GM18517 (cell line): ENCODE measurements at regions not wholly inside any gene's neighbourhood (a gene's known extent, or its start where the extent isn't known, plus 50 kb on each side); places are given as distances from the start of the nearest gene placed in this dataset.

Experiments
- ATAC-seq: cut with Tn5 transposase; IDR thresholded peaks from one replicate; pipeline ENCODE4 v1.9.1; 2021; ENCODE audit warnings: mild to moderate bottlenecking, moderate library complexity; ENCODE audit not compliant: unreplicated experiment

- no peak for ATAC-seq
These were observed 51.0 kb upstream of the EGFLAM start for GRCh38 chr5:38207343-38207742.

DNA sequence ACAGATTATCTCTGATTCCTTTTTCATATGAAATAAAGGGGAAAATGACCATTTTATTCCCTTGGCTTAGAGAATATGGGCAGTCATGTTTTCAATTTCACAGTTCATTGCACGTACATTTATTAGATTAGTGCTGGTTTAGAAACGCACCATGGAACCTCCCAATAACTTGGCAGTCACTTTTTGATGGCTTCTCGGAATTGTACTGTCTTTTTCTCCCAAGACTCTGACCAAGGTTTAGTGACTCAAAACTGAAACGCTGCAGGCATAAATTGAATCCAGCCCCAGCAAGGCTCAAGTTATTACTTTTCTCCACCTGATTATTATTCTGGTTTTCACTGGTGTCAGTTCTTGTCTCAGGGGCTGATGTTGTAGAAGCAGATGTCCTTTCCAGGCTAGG lies 55.6 kb upstream of the EGFLAM start:
- ATAC-seq, result no peak

DNA sequence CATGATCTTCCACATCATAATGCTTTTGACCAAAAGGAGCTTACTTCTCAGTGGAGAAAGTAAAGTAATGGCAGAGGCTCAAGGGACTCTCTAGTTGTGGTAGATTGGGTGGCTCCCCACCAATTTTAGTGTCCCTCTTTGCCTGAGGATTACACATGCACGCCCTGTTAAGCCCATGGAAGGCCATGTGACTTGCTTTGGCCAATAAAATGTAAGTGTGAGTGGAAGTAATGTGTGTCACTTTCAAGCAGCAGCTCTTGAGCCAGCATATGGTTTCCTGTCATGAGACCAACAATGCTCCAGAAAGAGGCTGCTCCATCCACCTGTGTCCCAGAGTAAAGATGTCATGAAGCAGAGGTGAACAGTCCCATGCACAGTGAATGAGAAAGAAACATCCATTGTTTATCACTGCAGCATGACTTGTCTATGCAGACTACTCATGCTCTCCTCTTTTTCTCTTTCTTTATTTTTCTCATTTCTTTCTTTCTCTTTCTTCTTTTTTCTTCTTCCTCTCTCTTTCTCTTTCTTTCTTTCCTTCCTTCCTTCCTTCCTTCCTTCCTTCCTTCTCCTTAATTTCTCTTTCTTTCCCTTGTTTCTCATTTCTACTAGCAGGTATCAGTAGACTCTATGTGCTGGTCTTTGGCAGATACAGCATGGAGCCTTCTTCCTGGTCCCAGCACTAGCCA lies 57.3 kb upstream of the EGFLAM start:
- no peak for ATAC-seq

GRCh38 chr5:38197118-38197517 lies 61.2 kb upstream of the EGFLAM start:
- ATAC-seq, result no peak

GRCh38 chr5:38193015-38193581 lies 65.3 kb upstream of the EGFLAM start:
- no peak for ATAC-seq

- ATAC-seq, result no peak
These were observed 66.7 kb upstream of the EGFLAM start for GRCh38 chr5:38191693-38192092.

GRCh38 chr5:38190111-38190510 lies 68.2 kb upstream of the EGFLAM start:
- ATAC-seq, result no peak

DNA sequence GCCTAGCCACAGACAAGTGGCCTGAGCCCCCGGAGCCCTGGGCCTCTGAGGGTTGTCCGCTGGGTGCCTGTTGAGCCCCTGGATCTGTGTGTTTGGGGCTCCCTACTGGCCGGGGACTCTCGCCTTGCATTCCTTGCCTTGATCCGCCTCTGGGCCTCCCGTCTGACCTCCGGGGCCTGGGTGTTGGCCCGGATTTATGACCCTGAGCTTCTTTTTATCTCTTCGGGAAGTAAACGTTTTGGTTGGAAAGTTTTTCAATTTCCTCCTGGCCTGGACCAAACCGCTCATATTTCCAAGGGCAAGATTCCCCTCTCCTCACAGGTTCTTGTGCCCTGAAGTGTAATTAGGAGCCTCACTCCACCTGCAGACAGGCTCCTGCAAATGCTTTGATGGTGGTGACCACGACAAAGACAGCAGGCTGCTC lies 69.3 kb upstream of the EGFLAM start:
- no peak for ATAC-seq

DNA sequence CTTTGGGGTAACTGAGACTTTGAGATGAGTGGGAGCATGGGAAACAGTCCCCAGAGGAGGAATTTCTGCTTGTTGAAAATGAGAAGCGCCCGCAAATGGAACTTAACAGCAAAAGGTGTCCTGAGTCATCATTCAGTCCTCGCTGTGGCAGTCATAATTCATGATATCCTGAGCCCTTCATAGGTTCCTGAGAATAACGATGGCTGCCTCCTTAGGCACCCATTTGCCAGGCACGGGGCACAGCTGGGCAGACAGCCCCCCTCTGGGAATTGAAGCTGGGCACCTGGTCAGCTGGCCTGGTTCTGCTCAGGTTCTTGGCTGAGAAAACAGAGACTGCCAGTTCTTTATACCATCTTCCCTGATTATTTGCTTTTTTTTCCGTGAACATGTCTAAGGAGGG lies 69.8 kb upstream of the EGFLAM start:
- ATAC-seq, result no peak

DNA sequence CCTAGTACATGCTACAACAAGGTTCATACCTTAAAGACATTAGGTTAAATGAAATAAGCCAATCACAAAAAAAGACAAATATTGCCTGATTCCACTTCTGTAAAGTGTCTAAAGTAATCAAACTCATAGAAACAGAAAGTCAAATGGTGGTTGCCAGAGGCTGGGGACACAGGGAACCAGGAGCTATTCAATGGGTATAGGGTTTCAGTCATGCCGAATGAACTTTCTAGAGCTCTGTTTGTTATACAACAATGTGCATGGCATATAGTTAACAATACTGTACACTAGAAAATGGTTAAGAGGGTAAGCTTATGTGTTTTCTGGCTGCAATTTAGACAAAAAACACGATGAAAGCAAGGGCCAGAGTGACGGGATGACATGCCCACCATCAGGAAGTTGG lies 70.8 kb upstream of the EGFLAM start:
- no peak for ATAC-seq

DNA sequence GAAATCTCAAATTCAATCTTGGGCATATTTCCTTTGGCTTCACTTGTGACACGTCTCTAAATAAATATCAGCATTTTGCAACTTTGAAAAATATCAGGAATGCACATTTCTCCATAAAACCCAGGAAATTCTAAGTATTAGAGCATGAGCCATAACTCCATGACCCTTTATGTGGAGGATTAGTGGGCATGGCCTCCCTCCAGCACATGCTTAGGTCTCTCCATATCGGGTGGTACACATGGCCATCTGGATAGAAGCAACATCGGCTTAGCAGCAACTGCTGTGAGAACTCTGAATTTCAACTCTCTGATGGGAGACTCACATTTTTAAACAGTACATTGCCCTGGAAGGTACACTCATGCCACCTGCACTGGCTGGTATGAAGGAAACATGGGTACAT lies 73.7 kb upstream of the EGFLAM start:
- no peak for ATAC-seq

- no peak for ATAC-seq
These were observed 75.4 kb upstream of the EGFLAM start for GRCh38 chr5:38182991-38183390.

DNA sequence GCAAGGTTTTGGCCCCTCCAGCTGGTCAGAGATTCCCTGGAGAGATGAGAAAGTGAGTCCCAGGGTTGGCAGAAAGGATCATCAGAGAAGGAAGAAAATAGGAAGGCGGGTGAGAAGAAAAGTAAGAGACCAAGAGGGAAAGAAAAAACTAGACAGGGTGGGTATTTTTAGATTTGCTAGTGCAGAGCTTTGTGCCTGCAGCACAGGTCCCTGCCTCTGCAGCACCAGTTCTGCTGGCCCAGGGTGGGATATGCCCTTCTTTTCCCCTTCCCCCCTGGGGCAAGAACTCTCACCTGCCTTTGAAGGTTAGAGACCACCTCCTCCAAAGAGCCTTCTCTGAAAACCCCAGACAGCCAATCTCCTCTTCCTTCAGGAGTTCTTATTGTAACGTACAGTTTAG lies 90.3 kb upstream of the EGFLAM start:
- ATAC-seq, result no peak

DNA sequence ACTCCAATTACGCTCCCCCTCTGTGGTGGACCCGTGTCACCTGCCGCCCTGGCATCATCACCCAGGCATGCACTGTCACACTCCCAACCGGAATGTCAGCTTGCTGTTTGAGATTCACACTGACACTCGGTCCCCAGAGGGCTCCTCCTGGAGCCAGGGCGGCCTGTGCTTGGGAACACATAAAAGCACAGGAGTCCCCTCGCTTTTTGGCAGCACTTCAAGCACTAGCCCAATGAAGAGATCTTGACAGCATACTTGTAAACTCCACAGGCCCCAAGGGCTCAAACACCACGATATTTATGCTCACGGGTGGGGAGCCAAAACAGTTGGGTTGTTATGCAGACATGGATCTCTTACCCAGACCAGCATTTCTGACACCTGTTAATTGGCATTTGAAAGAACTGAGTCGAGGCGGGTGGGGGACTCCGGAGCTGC lies 90.8 kb upstream of the EGFLAM start:
- ATAC-seq, result no peak

GRCh38 chr5:38166832-38167231 lies 91.5 kb upstream of the EGFLAM start:
- ATAC-seq, result no peak

- ATAC-seq, result no peak
These were observed 92.9 kb upstream of the EGFLAM start for GRCh38 chr5:38165435-38165834.

- no peak for ATAC-seq
These were observed 93.5 kb upstream of the EGFLAM start for GRCh38 chr5:38164776-38165399.

DNA sequence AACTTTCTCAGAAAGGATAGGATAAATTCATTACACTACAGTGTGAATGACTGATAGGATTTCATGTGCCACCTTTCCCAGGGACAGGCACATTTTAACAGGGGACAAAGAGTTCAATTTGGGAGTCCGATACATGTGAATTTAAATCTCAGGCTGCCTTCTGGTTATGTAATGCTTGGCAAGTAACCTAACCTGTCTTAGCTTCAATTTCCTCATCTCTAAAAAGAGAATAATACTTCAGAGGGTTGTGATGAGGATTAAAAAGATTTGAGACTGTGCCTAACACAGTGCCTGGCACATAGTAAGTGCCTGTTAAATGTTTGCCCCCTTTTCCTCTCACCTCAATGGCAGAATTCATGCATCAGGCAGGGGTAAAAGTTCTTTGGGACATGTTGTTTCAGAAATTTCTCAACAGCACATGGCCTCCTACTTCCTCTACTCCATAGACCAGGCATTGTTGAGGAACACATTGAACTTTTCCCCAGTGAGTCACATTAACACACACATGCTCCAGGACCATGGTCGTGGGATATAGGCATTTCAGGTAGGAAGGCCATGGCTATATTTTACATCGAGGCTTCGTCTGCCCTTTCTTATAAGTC lies 94.6 kb upstream of the EGFLAM start:
- no peak for ATAC-seq

DNA sequence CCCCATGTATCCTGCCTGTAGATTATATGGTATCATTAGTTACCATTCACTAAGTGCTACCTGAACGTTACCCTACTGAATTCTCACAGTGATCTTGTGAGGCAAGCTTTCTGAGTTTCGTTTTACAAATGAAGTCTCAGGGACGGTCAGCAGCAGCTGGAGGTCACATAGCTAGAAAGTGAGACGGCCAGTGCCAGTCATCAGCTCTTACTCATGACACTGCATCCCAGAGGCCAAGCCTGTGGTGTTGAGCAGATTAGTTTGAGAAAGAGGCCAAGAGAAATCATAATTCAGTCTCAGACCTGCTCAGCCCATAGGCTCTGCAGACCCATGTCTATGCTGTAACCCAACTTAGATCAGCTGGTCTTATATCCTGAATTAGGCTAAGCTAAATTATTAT lies 95.7 kb upstream of the EGFLAM start:
- ATAC-seq, result no peak

GRCh38 chr5:38157024-38157423 lies 101.3 kb upstream of the EGFLAM start:
- no peak for ATAC-seq

DNA sequence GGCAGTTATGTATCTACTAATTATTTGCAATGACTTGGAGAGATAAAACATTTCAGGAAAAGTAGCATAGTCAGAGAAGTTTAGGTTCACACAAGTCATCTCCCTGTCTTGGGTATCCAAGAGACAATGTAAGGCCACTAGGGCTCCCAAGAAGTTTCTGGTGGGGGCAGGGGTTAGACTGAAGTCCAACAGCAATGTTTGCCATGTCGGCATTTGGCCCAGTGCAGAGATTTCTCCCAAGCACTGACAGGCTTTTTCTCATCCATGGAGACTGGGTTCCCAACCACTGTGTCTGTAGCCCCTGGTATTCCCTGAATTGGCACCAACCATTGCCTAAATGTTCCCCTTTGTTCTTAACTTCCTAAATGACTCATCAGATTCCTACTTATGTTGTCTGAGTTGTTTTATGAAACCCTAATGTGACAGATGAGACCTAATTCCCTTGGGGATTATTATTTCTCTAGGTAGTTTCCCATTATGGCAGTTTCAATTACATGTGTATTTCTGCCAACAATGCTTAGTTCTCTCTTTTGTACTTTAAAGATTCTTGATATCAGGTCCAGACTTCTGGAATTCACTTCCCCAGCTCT lies 103.6 kb upstream of the EGFLAM start:
- no peak for ATAC-seq

DNA sequence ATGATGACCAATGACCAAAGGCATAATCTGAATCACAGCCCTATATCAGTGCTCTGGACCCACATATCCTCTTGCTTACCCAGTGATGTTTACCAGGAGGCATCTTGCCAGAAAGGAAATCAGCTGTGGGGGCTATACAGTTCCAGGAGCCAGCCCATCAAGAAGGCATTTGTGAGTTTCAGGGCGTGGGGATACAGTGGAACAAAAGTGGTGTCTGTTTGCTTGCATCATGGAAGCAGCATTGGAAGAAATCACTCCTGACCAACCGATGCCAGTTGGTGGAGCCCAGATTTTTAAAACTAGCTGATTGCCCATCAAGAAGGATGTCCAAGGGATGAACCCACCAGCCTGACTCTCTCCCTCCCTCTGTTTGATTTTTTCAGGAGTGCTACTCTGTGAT lies 106.5 kb upstream of the EGFLAM start:
- no peak for ATAC-seq
